Ramos (cell line): ENCODE measurements at regions not wholly inside any gene's neighbourhood (a gene's known extent, or its start where the extent isn't known, plus 50 kb on each side); places are given as distances from the start of the nearest gene placed in this dataset.

ENCODE experiments used
- in situ Hi-C: fragments of 300-500 bp; cut with MboI; formaldehyde crosslinking; loops from one replicate; pipeline ENCODE4 v1.14.3; 2022; ENCODE audit warnings: low sequenced_read_pairs; ENCODE audit not compliant: unreplicated experiment

- in situ Hi-C loops = no loop called here
Observed at GRCh38 chr4:165609653-165610052, 230.8 kb downstream of the CPE start.

- in situ Hi-C loops = no loop called here
Observed at GRCh38 chr4:165610679-165611437, 232.1 kb downstream of the CPE start.

GRCh38 chr4:165612936-165613335, 234.1 kb downstream of the CPE start:
- in situ Hi-C loops = no loop called here

GRCh38 chr4:165613581-165613980, 234.8 kb downstream of the CPE start:
- in situ Hi-C loops = no loop called here

- in situ Hi-C loops = no loop called here
Observed at GRCh38 chr4:165620913-165621312, 242.1 kb downstream of the CPE start.

GRCh38 chr4:165621983-165622382, 243.2 kb downstream of the CPE start:
- in situ Hi-C loops = no loop called here

- in situ Hi-C loops = no loop called here
Observed at GRCh38 chr4:165625281-165625680, 246.5 kb downstream of the CPE start.

- in situ Hi-C loops = no loop called here
Observed at GRCh38 chr4:165626316-165626715, 246.7 kb upstream of the TLL1 start.

GRCh38 chr4:165627128-165627527, 245.9 kb upstream of the TLL1 start:
- in situ Hi-C loops = no loop called here

GRCh38 chr4:165627548-165627947, 245.5 kb upstream of the TLL1 start:
- in situ Hi-C loops = no loop called here

- in situ Hi-C loops = no loop called here
Observed at GRCh38 chr4:165628572-165628971, 244.5 kb upstream of the TLL1 start.

GRCh38 chr4:165630671-165631070, 242.4 kb upstream of the TLL1 start:
- in situ Hi-C loops = no loop called here

GRCh38 chr4:165631208-165631894, 241.7 kb upstream of the TLL1 start:
- in situ Hi-C loops = no loop called here

GRCh38 chr4:165631912-165632311, 241.1 kb upstream of the TLL1 start:
- in situ Hi-C loops = no loop called here

- in situ Hi-C loops = no loop called here
Observed at GRCh38 chr4:165634766-165635165, 238.3 kb upstream of the TLL1 start.

- in situ Hi-C loops = no loop called here
Observed at GRCh38 chr4:165635381-165635780, 237.7 kb upstream of the TLL1 start.

GRCh38 chr4:165635951-165636350, 237.1 kb upstream of the TLL1 start:
- in situ Hi-C loops = no loop called here

GRCh38 chr4:165651901-165652300, 221.1 kb upstream of the TLL1 start:
- in situ Hi-C loops = no loop called here

- in situ Hi-C loops = no loop called here
Observed at GRCh38 chr4:165654556-165654955, 218.5 kb upstream of the TLL1 start.

- in situ Hi-C loops = no loop called here
Observed at GRCh38 chr4:165656399-165656798, 216.6 kb upstream of the TLL1 start.

- in situ Hi-C loops = no loop called here
Observed at GRCh38 chr4:165656829-165657490, 216.1 kb upstream of the TLL1 start.
